Neural cell (in vitro differentiated cells): ENCODE measurements at regions not wholly inside any gene's neighbourhood (a gene's known extent, or its start where the extent isn't known, plus 50 kb on each side); places are given as distances from the start of the nearest gene placed in this dataset.

Source experiments
- H2AFZ ChIP-seq: fragments of 200-600, 300-800 bp; sonication (generic), shearing (Covaris generic); 2 replicates; pipeline ENCODE4 v1.6.0; 2014; ENCODE audit warnings: low read depth, mild to moderate bottlenecking, antibody characterized with exemption, low read length, moderate library complexity
- H3F3A ChIP-seq: fragments of 200-600 bp; shearing (Covaris generic); 2 replicates; pipeline ENCODE4 v1.6.1; 2016; ENCODE audit warnings: mild to moderate bottlenecking, moderate library complexity, mixed read lengths, antibody characterized with exemption, low read length; ENCODE audit not compliant: insufficient read depth, poor library complexity, severe bottlenecking
- H3K27ac ChIP-seq: fragments of 200-600, 300-800 bp; sonication (generic), shearing (Covaris generic); 2 replicates; pipeline ENCODE4 v1.5.1; 2014; ENCODE audit warnings: mild to moderate bottlenecking, low read length, moderate library complexity
- H3K27me3 ChIP-seq: fragments of 300-800, 200-600 bp; sonication (generic), shearing (Covaris generic); 2 replicates; pipeline ENCODE4 v1.6.0; 2014; ENCODE audit warnings: mild to moderate bottlenecking, low read depth, low read length, moderate library complexity; ENCODE audit not compliant: insufficient read depth
- H3K36me3 ChIP-seq: fragments of 300-800, 200-600 bp; sonication (generic), shearing (Covaris generic); 2 replicates; pipeline ENCODE4 v1.5.1; 2014; ENCODE audit warnings: mild to moderate bottlenecking, antibody characterized with exemption, low read length, moderate library complexity; ENCODE audit not compliant: insufficient read depth
- H3K4me2 ChIP-seq: fragments of 300-800, 200-600 bp; sonication (generic), shearing (Covaris generic); 2 replicates; pipeline ENCODE4 v1.6.0; 2014; ENCODE audit warnings: mild to moderate bottlenecking, low read length
- H3K4me3 ChIP-seq: fragments of 300-800, 200-600 bp; sonication (generic), shearing (Covaris generic); 2 replicates; pipeline ENCODE4 v1.5.1; 2014; ENCODE audit warnings: mild to moderate bottlenecking, low read length, moderate library complexity
- H3K79me2 ChIP-seq: fragments of 200-600 bp; shearing (Covaris generic); replicated peaks from 2 replicates; pipeline ENCODE4 v1.6.0; 2014; ENCODE audit warnings: mild to moderate bottlenecking, low read length, moderate library complexity; ENCODE audit not compliant: insufficient read depth
- H3K9ac ChIP-seq: fragments of 300-800, 200-600 bp; sonication (generic), shearing (Covaris generic); 2 replicates; pipeline ENCODE4 v1.6.1; 2016; ENCODE audit warnings: mild to moderate bottlenecking, low read length, mixed read lengths
- H3K9me2 ChIP-seq: fragments of 200-600 bp; shearing (Covaris generic); 2 replicates; pipeline ENCODE4 v1.6.1; 2016; ENCODE audit warnings: mild to moderate bottlenecking, low read length, mixed read lengths; ENCODE audit not compliant: insufficient read depth
- H3K9me3 ChIP-seq: fragments of 200-600, 300-800 bp; sonication (generic), shearing (Covaris generic); 2 replicates; pipeline ENCODE4 v1.6.1; 2016; ENCODE audit warnings: mild to moderate bottlenecking, mixed run types, low read length, moderate library complexity, mixed read lengths
- H4K20me1 ChIP-seq: fragments of 200-600 bp; shearing (Covaris generic); 2 replicates; pipeline ENCODE4 v1.6.1; 2016; ENCODE audit warnings: mild to moderate bottlenecking, mixed run types; ENCODE audit not compliant: insufficient read depth
- EP300 ChIP-seq: fragments of 450-650 bp; conservative IDR thresholded peaks from 2 replicates; pipeline ENCODE4 v1.6.1; 2014; ENCODE audit warnings: antibody characterized with exemption, mild to moderate bottlenecking, moderate library complexity; ENCODE audit not compliant: poor library complexity, severe bottlenecking
- EZH2 ChIP-seq: fragments of 200-600, 300-800 bp; shearing (Covaris generic), sonication (generic); IDR thresholded peaks from 2 replicates; pipeline ENCODE4 v1.6.1; 2014; ENCODE audit warnings: antibody characterized with exemption, low read length, borderline replicate concordance, mild to moderate bottlenecking; ENCODE audit not compliant: insufficient read depth, poor library complexity, severe bottlenecking
- TAF1 ChIP-seq: IDR thresholded peaks from 2 replicates; pipeline ENCODE4 v1.6.1; 2012; ENCODE audit warnings: low read depth
- TF ChIP-seq, protein P1 (sequence below): IDR thresholded peaks from 2 replicates; pipeline ENCODE4 v1.6.1; 2012; ENCODE audit warnings: borderline replicate concordance
- TF ChIP-seq, protein P2 (sequence below): fragments of 450-650 bp; IDR thresholded peaks from 2 replicates; pipeline ENCODE4 v1.5.1; 2014; ENCODE audit warnings: antibody characterized with exemption, mild to moderate bottlenecking, moderate library complexity; ENCODE audit not compliant: poor library complexity, severe bottlenecking

DNA sequence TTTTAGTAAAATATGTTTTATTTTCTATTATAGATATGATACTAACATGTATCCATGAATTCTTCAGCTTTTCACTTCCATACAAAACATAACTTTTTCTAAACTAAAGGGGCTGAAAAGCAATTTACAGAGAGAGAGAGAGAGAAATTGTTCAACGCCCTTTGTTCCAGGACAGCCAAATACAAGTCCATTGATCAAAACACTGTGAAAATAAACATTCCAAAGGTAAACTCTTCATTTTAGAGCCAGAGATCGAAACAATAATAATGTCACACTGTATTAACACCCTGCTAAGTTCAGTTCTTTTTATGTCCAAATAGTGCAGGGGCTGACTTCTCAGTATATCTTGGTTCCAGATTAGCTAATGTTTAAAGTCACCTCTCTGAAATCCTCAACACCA lies 516.2 kb upstream of the ATXN8OS start:
- TF ChIP-seq EP300 = no peak
- TF ChIP-seq, protein P1, sequence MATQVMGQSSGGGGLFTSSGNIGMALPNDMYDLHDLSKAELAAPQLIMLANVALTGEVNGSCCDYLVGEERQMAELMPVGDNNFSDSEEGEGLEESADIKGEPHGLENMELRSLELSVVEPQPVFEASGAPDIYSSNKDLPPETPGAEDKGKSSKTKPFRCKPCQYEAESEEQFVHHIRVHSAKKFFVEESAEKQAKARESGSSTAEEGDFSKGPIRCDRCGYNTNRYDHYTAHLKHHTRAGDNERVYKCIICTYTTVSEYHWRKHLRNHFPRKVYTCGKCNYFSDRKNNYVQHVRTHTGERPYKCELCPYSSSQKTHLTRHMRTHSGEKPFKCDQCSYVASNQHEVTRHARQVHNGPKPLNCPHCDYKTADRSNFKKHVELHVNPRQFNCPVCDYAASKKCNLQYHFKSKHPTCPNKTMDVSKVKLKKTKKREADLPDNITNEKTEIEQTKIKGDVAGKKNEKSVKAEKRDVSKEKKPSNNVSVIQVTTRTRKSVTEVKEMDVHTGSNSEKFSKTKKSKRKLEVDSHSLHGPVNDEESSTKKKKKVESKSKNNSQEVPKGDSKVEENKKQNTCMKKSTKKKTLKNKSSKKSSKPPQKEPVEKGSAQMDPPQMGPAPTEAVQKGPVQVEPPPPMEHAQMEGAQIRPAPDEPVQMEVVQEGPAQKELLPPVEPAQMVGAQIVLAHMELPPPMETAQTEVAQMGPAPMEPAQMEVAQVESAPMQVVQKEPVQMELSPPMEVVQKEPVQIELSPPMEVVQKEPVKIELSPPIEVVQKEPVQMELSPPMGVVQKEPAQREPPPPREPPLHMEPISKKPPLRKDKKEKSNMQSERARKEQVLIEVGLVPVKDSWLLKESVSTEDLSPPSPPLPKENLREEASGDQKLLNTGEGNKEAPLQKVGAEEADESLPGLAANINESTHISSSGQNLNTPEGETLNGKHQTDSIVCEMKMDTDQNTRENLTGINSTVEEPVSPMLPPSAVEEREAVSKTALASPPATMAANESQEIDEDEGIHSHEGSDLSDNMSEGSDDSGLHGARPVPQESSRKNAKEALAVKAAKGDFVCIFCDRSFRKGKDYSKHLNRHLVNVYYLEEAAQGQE = no peak
- TF ChIP-seq, protein P2, sequence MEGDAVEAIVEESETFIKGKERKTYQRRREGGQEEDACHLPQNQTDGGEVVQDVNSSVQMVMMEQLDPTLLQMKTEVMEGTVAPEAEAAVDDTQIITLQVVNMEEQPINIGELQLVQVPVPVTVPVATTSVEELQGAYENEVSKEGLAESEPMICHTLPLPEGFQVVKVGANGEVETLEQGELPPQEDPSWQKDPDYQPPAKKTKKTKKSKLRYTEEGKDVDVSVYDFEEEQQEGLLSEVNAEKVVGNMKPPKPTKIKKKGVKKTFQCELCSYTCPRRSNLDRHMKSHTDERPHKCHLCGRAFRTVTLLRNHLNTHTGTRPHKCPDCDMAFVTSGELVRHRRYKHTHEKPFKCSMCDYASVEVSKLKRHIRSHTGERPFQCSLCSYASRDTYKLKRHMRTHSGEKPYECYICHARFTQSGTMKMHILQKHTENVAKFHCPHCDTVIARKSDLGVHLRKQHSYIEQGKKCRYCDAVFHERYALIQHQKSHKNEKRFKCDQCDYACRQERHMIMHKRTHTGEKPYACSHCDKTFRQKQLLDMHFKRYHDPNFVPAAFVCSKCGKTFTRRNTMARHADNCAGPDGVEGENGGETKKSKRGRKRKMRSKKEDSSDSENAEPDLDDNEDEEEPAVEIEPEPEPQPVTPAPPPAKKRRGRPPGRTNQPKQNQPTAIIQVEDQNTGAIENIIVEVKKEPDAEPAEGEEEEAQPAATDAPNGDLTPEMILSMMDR = no peak
- TF ChIP-seq EZH2 = no peak
- TF ChIP-seq TAF1 = no peak
- Histone ChIP-seq H3K27ac (no peak overlapping the region), H3K9me2 (no peaks in the 10 kb centered on the region), H3K27me3 (no peaks in the 10 kb centered on the region), H3K9ac (no peak overlapping the region), H4K20me1 (no peaks in the 10 kb centered on the region), H3F3A (no peaks in the 10 kb centered on the region), H2AFZ (no peak overlapping the region), H3K4me2 (no peak overlapping the region), H3K36me3 (no peaks in the 10 kb centered on the region), H3K79me2 (no peaks in the 10 kb centered on the region), H3K4me3 (no peak overlapping the region), H3K9me3 (no peaks in the 10 kb centered on the region)

DNA sequence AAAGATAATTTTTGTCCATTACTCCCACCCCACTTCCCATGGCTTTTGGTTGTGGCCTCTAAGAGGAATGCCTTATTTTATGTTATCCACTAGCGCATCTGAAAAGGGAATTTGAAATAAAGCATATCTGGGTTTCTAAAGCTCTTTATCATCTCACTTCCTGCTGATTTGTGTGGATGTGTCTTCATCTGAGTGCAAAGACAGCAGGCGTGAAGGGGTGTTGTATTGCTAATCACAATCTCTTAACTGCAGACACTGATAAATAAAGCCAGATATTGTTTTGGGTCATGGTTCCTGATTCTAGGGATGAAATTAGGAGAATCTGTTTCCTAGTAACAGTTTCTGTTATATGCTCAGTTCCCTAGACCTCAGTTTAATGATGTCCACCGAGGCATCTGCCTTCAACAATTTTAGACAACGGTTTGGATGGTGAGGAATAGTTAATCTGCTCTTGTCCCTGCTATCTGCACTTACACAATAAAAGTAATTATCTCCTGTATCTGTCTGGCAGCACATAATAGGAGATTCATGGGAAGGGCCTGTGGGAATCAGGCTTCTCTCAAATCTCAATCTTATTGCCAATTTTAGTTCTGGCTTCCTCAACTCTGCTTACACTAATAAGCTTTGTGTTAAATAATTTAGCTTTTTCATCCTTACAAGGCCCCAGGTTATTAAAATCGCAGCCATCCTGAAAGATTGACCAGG lies 517.9 kb upstream of the ATXN8OS start:
- Histone ChIP-seq H3K36me3 (no peaks in the 10 kb centered on the region), H3K79me2 (no peaks in the 10 kb centered on the region)

More for the DNA sequence above, 517.9 kb upstream of the ATXN8OS start:
- Histone ChIP-seq H3K9ac (no peak overlapping the region), H3K4me3 (no peak overlapping the region), H3K4me2 (no peak overlapping the region), H2AFZ (no peak overlapping the region), H3F3A (no peaks in the 10 kb centered on the region), H3K9me3 (no peaks in the 10 kb centered on the region), H4K20me1 (no peaks in the 10 kb centered on the region), H3K27ac (no peak overlapping the region), H3K27me3 (no peaks in the 10 kb centered on the region), H3K9me2 (no peaks in the 10 kb centered on the region)
- no peak for TF ChIP-seq TAF1
- TF ChIP-seq, protein P2 = no peak
